Gastrocnemius medialis (tissue), 4 donors: ENCODE measurements at regions not wholly inside any gene's neighbourhood (a gene's known extent, or its start where the extent isn't known, plus 50 kb on each side); places are given as distances from the start of the nearest gene placed in this dataset.

Experiments used
- CTCF ChIP-seq, 5 experiments: fragments of 450-650 bp in 3 of 5; fragments of 200-600 bp in 2 of 5; sonication (generic) in 2 of 5; IDR thresholded peaks in 4 of 5; conservative IDR thresholded peaks in 1 of 5; 1 replicate in 4 of 5; 2 replicates in 1 of 5; pipeline ENCODE4 v1.5.1; 2016 to 2019; ENCODE audit warnings: antibody characterized with exemption in 5 of 5, mild to moderate bottlenecking in 3 of 5, moderate library complexity in 3 of 5
- POLR2A ChIP-seq, 2 donors: fragments of 450-650 bp; IDR thresholded peaks; one replicate each; pipeline ENCODE4 v1.6.1; 2017; ENCODE audit warnings: antibody characterized with exemption in 2 of 2, mild to moderate bottlenecking in 2 of 2, moderate library complexity in 2 of 2

DNA sequence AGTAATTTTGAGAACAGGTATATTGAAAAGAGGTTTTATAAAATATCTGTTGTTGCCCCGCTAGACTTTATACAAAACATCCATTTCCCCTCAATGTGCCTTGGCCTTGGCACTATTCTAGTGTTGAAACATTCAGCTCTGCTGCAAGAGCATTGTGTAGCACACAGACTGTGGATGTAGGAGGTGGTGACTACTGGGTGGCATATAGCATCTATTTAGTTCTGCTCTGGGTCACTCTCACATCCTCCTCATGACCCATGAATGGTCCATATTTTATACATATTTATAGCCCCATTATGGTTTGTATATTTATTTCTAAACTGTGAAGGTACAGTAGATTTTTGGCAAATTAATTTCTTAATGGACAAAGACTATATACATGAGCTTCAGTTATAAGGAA is 1022.0 kb upstream of the CELF4 start:
- TF ChIP-seq CTCF (IDR thresholded peaks at IDR 0.05 in 4 of 5, conservative IDR thresholded peaks at IDR 0.05 in 1 of 5) (no peak), POLR2A (IDR thresholded peaks at IDR 0.05) (no peak)
